Eye (tissue), 1 donor: ENCODE measurements at regions not wholly inside any gene's neighbourhood (a gene's known extent, or its start where the extent isn't known, plus 50 kb on each side); places are given as distances from the start of the nearest gene placed in this dataset.

Experiments
- DNase-seq: peaks from one replicate; pipeline ENCODE4 v3.0.0-alpha.2; 2015

- DNase-seq = no peak
Measured at GRCh38 chr10:31635415-31636065, 293.1 kb downstream of the ARHGAP12 start.

GRCh38 chr10:31635009-31635408 is 293.6 kb downstream of the ARHGAP12 start:
- DNase-seq = no peak

- no peak for DNase-seq
Measured at GRCh38 chr10:31630861-31631567, 297.6 kb downstream of the ARHGAP12 start.

GRCh38 chr10:31625566-31625965 is 303.1 kb downstream of the ARHGAP12 start:
- no peak for DNase-seq

GRCh38 chr10:31624611-31625010 is 304.0 kb downstream of the ARHGAP12 start:
- DNase-seq = no peak

GRCh38 chr10:31623947-31624346 is 304.7 kb downstream of the ARHGAP12 start:
- DNase-seq = no peak

- DNase-seq = peak; percentile 41
Measured at GRCh38 chr10:31623466-31623865, 304.4 kb downstream of the ZEB1 start.

GRCh38 chr10:31622978-31623377 is 304.0 kb downstream of the ZEB1 start:
- peak; percentile 78 for DNase-seq

- DNase-seq = no peak
Measured at GRCh38 chr10:31621733-31622132, 302.7 kb downstream of the ZEB1 start.

- DNase-seq = peak; percentile 22
Measured at GRCh38 chr10:31620226-31621151, 301.5 kb downstream of the ZEB1 start.

- no peak for DNase-seq
Measured at GRCh38 chr10:31619531-31620061, 300.6 kb downstream of the ZEB1 start.

GRCh38 chr10:31618541-31619291 is 299.7 kb downstream of the ZEB1 start:
- DNase-seq = no peak

GRCh38 chr10:31617757-31618156 is 298.7 kb downstream of the ZEB1 start:
- DNase-seq = no peak

GRCh38 chr10:31617133-31617532 is 298.1 kb downstream of the ZEB1 start:
- DNase-seq = no peak

- DNase-seq = no peak
Measured at GRCh38 chr10:31615129-31615528, 296.1 kb downstream of the ZEB1 start.

- no peak for DNase-seq
Measured at GRCh38 chr10:31614611-31615010, 295.6 kb downstream of the ZEB1 start.

- no peak for DNase-seq
Measured at GRCh38 chr10:31612082-31612481, 293.1 kb downstream of the ZEB1 start.

- no peak for DNase-seq
Measured at GRCh38 chr10:31611161-31611560, 292.1 kb downstream of the ZEB1 start.

GRCh38 chr10:31607481-31607880 is 288.5 kb downstream of the ZEB1 start:
- no peak for DNase-seq

- no peak for DNase-seq
Measured at GRCh38 chr10:31606841-31607240, 287.8 kb downstream of the ZEB1 start.

GRCh38 chr10:31605861-31606525 is 287.0 kb downstream of the ZEB1 start:
- no peak for DNase-seq

- no peak for DNase-seq
Measured at GRCh38 chr10:31605426-31605825, 286.4 kb downstream of the ZEB1 start.
